HG02885 (cell line): ENCODE measurements at regions not wholly inside any gene's neighbourhood (a gene's known extent, or its start where the extent isn't known, plus 50 kb on each side); places are given as distances from the start of the nearest gene placed in this dataset.
"Not testable (repeated sequence)": the region's sequence is repeated elsewhere in the genome, so short reads cannot be mapped to it uniquely, and the experiment has no call there.

Experiments used
- ATAC-seq: cut with Tn5 transposase; IDR thresholded peaks from one replicate; pipeline ENCODE4 v1.9.1; 2021; ENCODE audit warnings: mild to moderate bottlenecking; ENCODE audit not compliant: unreplicated experiment, poor library complexity

GRCh38 chr11:80699406-80700177, 1258.8 kb upstream of the TENM4 start:
- ATAC-seq: not testable (repeated sequence)

- ATAC-seq: no peak
Measured at GRCh38 chr11:80698637-80699036, 1257.8 kb upstream of the TENM4 start.

GRCh38 chr11:80694385-80694784, 1253.6 kb upstream of the TENM4 start:
- no peak for ATAC-seq

GRCh38 chr11:80687941-80688340, 1247.1 kb upstream of the TENM4 start:
- no peak for ATAC-seq

GRCh38 chr11:80686889-80687288, 1246.1 kb upstream of the TENM4 start:
- ATAC-seq: no peak

- no peak for ATAC-seq
Measured at GRCh38 chr11:80673566-80673965, 1232.7 kb upstream of the TENM4 start.

- ATAC-seq: no peak
Measured at GRCh38 chr11:80669620-80670019, 1228.8 kb upstream of the TENM4 start.

- ATAC-seq: no peak
Measured at GRCh38 chr11:80668039-80668438, 1227.2 kb upstream of the TENM4 start.

- ATAC-seq: no peak
Measured at GRCh38 chr11:80655834-80656233, 1215.0 kb upstream of the TENM4 start.

GRCh38 chr11:80650966-80651365, 1210.1 kb upstream of the TENM4 start:
- no peak for ATAC-seq

GRCh38 chr11:80649186-80649585, 1208.4 kb upstream of the TENM4 start:
- no peak for ATAC-seq

- ATAC-seq: no peak
Measured at GRCh38 chr11:80638296-80638695, 1197.5 kb upstream of the TENM4 start.

GRCh38 chr11:80637571-80637970, 1196.7 kb upstream of the TENM4 start:
- no peak for ATAC-seq

- no peak for ATAC-seq
Measured at GRCh38 chr11:80636999-80637398, 1196.2 kb upstream of the TENM4 start.

- ATAC-seq: no peak
Measured at GRCh38 chr11:80635178-80635577, 1194.3 kb upstream of the TENM4 start.

GRCh38 chr11:80632691-80633090, 1191.9 kb upstream of the TENM4 start:
- no peak for ATAC-seq

- ATAC-seq: no peak
Measured at GRCh38 chr11:80632156-80632555, 1191.3 kb upstream of the TENM4 start.

- no peak for ATAC-seq
Measured at GRCh38 chr11:80629466-80629865, 1188.6 kb upstream of the TENM4 start.

- ATAC-seq: no peak
Measured at GRCh38 chr11:80627364-80627763, 1186.5 kb upstream of the TENM4 start.

- ATAC-seq: no peak
Measured at GRCh38 chr11:80626721-80627120, 1185.9 kb upstream of the TENM4 start.

- ATAC-seq: no peak
Measured at GRCh38 chr11:80625563-80625962, 1184.7 kb upstream of the TENM4 start.

GRCh38 chr11:80621871-80622270, 1181.0 kb upstream of the TENM4 start:
- no peak for ATAC-seq
